ENCODE measurements at regions not wholly inside any gene's neighbourhood (a gene's known extent, or its start where the extent isn't known, plus 50 kb on each side); places are given as distances from the start of the nearest gene placed in this dataset.
"Not testable (repeated sequence)": the region's sequence is repeated elsewhere in the genome, so short reads cannot be mapped to it uniquely, and the experiment has no call there.

GRCh38 chr13:107941345-107942029 lies 273.8 kb downstream of the LIG4 start:
- TF ChIP-seq CTCF (IDR thresholded peaks at IDR 0.05; ENCODE audit: control insufficient read depth, extremely low read depth, insufficient read depth): no peak
- no peak for DNase-seq (ENCODE audit: low read depth)
- H3K4me3 ChIP-seq (ENCODE audit: low read depth, low read length): no peak overlapping the region

- H3K4me3 ChIP-seq (ENCODE audit: low read depth, low read length): no peak overlapping the region
- TF ChIP-seq CTCF (IDR thresholded peaks at IDR 0.05; ENCODE audit: control insufficient read depth, extremely low read depth, insufficient read depth): no peak
- no peak for DNase-seq (ENCODE audit: low read depth)
Observed at GRCh38 chr13:107937848-107938247, 277.5 kb downstream of the LIG4 start.

- TF ChIP-seq CTCF (IDR thresholded peaks at IDR 0.05; ENCODE audit: control insufficient read depth, extremely low read depth, insufficient read depth): no peak
- no peak for DNase-seq (ENCODE audit: low read depth)
- no peak overlapping the region for H3K4me3 ChIP-seq (ENCODE audit: low read depth, low read length)
Observed at GRCh38 chr13:107931056-107931455, 284.3 kb downstream of the LIG4 start.

- DNase-seq (ENCODE audit: low read depth): no peak
- H3K4me3 ChIP-seq (ENCODE audit: low read depth, low read length): no peak overlapping the region
- no peak for TF ChIP-seq CTCF (IDR thresholded peaks at IDR 0.05; ENCODE audit: control insufficient read depth, extremely low read depth, insufficient read depth)
Observed at GRCh38 chr13:107928762-107929161, 286.6 kb downstream of the LIG4 start.

- H3K4me3 ChIP-seq (ENCODE audit: low read depth, low read length): no peak overlapping the region
- no peak for DNase-seq (ENCODE audit: low read depth)
- TF ChIP-seq CTCF (IDR thresholded peaks at IDR 0.05; ENCODE audit: control insufficient read depth, extremely low read depth, insufficient read depth): no peak
Observed at GRCh38 chr13:107927557-107927956, 287.8 kb downstream of the LIG4 start.

GRCh38 chr13:107926515-107926914 lies 288.8 kb downstream of the LIG4 start:
- H3K4me3 ChIP-seq (ENCODE audit: low read depth, low read length); DNase-seq (ENCODE audit: low read depth): not testable (repeated sequence)

- not testable (repeated sequence) for DNase-seq (ENCODE audit: low read depth); H3K4me3 ChIP-seq (ENCODE audit: low read depth, low read length)
Observed at GRCh38 chr13:107916902-107917301, 298.4 kb downstream of the LIG4 start.

- no peak for TF ChIP-seq CTCF (IDR thresholded peaks at IDR 0.05; ENCODE audit: control insufficient read depth, extremely low read depth, insufficient read depth)
- no peak overlapping the region for H3K4me3 ChIP-seq (ENCODE audit: low read depth, low read length)
- DNase-seq (ENCODE audit: low read depth): no peak
Observed at GRCh38 chr13:107912745-107913144, 302.6 kb downstream of the LIG4 start.

All from LNCaP clone FGC (cell line).